ENCODE measurements at regions not wholly inside any gene's neighbourhood (a gene's known extent, or its start where the extent isn't known, plus 50 kb on each side); places are given as distances from the start of the nearest gene placed in this dataset.

DNA sequence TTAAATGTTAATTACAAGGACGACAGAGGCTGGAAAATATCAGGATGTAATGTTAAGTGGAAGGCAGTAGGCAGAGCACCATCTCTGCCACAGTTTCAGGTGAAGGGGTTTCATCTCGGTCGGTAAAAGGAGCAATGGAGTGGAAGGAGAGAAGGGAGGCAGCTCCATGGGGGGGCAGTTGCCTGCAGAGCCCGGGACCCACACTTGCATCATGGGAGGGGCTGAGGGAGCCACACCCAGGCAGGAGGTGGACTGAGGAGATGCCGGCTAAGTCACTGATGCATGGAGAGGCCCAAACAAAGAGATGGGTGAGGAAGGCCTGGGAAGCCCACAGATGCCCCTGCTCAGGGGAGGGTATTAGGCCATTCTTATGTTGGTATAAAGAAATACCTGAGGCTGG lies 1470.9 kb downstream of the BRD1 start:
- TF ChIP-seq POLR2AphosphoS5 (IDR thresholded peaks at IDR 0.05): no peak
- TF ChIP-seq, protein P1, sequence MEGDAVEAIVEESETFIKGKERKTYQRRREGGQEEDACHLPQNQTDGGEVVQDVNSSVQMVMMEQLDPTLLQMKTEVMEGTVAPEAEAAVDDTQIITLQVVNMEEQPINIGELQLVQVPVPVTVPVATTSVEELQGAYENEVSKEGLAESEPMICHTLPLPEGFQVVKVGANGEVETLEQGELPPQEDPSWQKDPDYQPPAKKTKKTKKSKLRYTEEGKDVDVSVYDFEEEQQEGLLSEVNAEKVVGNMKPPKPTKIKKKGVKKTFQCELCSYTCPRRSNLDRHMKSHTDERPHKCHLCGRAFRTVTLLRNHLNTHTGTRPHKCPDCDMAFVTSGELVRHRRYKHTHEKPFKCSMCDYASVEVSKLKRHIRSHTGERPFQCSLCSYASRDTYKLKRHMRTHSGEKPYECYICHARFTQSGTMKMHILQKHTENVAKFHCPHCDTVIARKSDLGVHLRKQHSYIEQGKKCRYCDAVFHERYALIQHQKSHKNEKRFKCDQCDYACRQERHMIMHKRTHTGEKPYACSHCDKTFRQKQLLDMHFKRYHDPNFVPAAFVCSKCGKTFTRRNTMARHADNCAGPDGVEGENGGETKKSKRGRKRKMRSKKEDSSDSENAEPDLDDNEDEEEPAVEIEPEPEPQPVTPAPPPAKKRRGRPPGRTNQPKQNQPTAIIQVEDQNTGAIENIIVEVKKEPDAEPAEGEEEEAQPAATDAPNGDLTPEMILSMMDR (IDR thresholded peaks at IDR 0.05): no peak
- no peak for TF ChIP-seq POLR2A (IDR thresholded peaks at IDR 0.05)
- TF ChIP-seq EP300 (IDR thresholded peaks at IDR 0.05): no peak
